WI38 (cell line): ENCODE measurements at regions not wholly inside any gene's neighbourhood (a gene's known extent, or its start where the extent isn't known, plus 50 kb on each side); places are given as distances from the start of the nearest gene placed in this dataset.

Experiments
- H3K4me3 ChIP-seq: 2 replicates; pipeline ENCODE4 v1.5.1; 2011; ENCODE audit warnings: low read depth, mild to moderate bottlenecking, control low read depth, low read length
- CTCF ChIP-seq: IDR thresholded peaks from 2 replicates; pipeline ENCODE4 v1.5.1; 2012; ENCODE audit warnings: low read depth, mild to moderate bottlenecking, control low read depth, low read length

GRCh38 chr18:6497543-6497942 is 82.8 kb upstream of the L3MBTL4 start:
- TF ChIP-seq CTCF: no peak

GRCh38 chr18:6498289-6498856 is 83.7 kb upstream of the L3MBTL4 start:
- TF ChIP-seq CTCF: no peak
- H3K4me3 ChIP-seq: no peak overlapping the region

More at GRCh38 chr18:6497543-6497942, 82.8 kb upstream of the L3MBTL4 start:
- no peak overlapping the region for H3K4me3 ChIP-seq

DNA sequence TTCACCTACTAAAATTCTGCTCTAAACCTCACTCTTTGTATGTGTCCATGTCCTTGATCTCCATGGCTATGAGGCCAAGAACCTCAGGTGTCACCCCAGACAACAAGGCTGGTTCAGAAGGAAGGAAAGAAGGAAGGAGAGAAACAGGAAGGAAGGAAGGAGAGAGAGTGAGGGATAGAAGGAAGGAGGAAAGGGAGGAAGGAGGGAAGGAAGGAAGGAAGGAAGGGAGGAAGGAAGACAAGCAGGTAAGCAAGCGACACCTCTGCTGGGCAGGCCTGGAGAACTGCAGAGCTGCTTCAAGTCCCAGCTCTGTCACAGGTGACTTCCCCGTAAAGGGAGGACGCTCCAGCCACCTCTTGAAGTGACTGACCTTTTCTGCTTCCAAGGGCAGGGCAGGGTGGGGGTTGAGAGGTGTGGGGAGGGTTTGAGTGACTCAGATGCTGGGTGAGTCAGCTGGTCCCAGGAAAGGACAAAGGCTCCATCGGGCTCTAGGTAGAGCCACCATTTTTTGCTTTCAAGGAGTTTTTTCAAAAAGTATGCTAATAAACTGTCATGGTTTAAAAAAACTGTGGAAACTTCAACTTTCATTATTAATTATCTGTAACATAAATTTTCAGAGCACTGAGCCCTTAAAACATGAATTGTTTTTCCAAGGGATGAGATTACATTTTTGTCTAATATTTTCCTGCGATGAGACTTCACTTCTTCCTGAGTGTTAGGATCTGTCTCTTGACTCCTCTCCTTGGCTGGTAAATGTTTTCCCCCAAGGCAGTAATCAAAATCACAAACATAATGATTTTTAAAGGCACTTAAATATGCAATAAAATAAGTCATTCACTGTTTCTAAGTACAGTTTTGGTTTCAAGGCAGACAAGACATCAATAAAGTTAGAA is 90.1 kb upstream of the L3MBTL4 start:
- TF ChIP-seq CTCF: no peak
- no peak overlapping the region for H3K4me3 ChIP-seq

- TF ChIP-seq CTCF: no peak
- no peak overlapping the region for H3K4me3 ChIP-seq
These were observed 90.8 kb upstream of the L3MBTL4 start for GRCh38 chr18:6505498-6505875.

DNA sequence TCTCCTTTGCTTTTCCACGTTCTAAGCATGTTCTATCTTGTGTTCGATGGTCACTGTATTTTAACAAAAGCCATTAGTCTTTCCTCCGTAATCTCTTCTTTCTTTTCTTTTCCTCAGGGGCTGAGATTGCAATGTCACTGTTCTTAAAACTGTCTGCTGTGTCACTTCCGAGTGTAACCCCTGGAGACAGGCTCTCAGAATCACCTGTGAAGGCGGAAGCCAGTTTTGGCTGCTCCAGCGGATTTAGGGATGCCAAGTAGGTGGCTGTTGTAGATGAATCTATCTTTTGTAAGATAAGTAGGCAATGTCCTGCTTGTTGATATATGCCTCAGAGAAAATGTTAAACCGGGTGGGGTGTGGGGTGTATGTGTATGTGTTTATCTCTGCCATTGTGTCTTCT is 94.7 kb upstream of the L3MBTL4 start:
- no peak for TF ChIP-seq CTCF
- no peak overlapping the region for H3K4me3 ChIP-seq

DNA sequence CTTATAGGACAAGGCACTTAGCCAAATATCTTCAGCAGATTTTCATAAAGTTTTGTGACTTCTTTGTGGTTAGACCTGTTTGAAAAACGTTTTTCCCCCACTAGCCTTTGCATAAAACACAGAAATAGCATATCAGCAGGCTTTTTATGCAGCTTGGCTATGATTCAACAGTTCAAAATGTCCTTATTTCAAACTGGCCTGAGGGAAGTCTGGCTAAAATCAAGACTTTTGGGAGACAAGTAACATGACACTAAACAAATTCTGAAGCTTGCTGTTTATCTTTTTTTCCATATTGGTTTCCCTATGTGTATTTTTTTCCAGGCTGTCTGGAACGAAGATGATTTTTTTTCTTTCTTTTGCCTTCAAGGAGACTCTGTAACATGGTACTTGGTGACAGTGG is 95.1 kb upstream of the L3MBTL4 start:
- no peak for TF ChIP-seq CTCF
- no peak overlapping the region for H3K4me3 ChIP-seq

GRCh38 chr18:6520901-6521300 is 106.2 kb upstream of the L3MBTL4 start:
- TF ChIP-seq CTCF: no peak
- no peak overlapping the region for H3K4me3 ChIP-seq
